Brain microvascular endothelial cell (primary cell): ENCODE measurements at regions not wholly inside any gene's neighbourhood (a gene's known extent, or its start where the extent isn't known, plus 50 kb on each side); places are given as distances from the start of the nearest gene placed in this dataset.

ENCODE experiments used
- DNase-seq: peaks from one replicate; pipeline ENCODE4 v3.0.0-alpha.2; 2020
- H3K27ac ChIP-seq: fragments of 250-450 bp; sonication (Bioruptor Pico); 2 replicates; pipeline ENCODE4 v1.5.1; 2020; ENCODE audit warnings: mild to moderate bottlenecking, moderate library complexity
- H3K27me3 ChIP-seq: fragments of 250-450 bp; sonication (Bioruptor Pico); replicated peaks from 2 replicates; pipeline ENCODE4 v1.5.1; 2020; ENCODE audit warnings: mild to moderate bottlenecking
- H3K36me3 ChIP-seq: fragments of 250-450 bp; sonication (Bioruptor Pico); replicated peaks from 2 replicates; pipeline ENCODE4 v1.5.1; 2020; ENCODE audit warnings: mild to moderate bottlenecking
- H3K4me3 ChIP-seq: 2 replicates; pipeline ENCODE4 v1.5.1; 2011; ENCODE audit warnings: low read depth, mild to moderate bottlenecking, control low read depth, low read length, moderate library complexity
- CTCF ChIP-seq: IDR thresholded peaks from 2 replicates; pipeline ENCODE4 v1.5.1; 2011; ENCODE audit warnings: low read depth, mild to moderate bottlenecking, moderate library complexity, low read length, control low read depth, inconsistent platforms; ENCODE audit errors: missing control alignments
- in situ Hi-C: cut with HindIII; loops from 2 replicates; pipeline ENCODE4 v1.10.0; 2017; ENCODE audit warnings: low sequenced_read_pairs, low pct_ligation_motif_present

DNA sequence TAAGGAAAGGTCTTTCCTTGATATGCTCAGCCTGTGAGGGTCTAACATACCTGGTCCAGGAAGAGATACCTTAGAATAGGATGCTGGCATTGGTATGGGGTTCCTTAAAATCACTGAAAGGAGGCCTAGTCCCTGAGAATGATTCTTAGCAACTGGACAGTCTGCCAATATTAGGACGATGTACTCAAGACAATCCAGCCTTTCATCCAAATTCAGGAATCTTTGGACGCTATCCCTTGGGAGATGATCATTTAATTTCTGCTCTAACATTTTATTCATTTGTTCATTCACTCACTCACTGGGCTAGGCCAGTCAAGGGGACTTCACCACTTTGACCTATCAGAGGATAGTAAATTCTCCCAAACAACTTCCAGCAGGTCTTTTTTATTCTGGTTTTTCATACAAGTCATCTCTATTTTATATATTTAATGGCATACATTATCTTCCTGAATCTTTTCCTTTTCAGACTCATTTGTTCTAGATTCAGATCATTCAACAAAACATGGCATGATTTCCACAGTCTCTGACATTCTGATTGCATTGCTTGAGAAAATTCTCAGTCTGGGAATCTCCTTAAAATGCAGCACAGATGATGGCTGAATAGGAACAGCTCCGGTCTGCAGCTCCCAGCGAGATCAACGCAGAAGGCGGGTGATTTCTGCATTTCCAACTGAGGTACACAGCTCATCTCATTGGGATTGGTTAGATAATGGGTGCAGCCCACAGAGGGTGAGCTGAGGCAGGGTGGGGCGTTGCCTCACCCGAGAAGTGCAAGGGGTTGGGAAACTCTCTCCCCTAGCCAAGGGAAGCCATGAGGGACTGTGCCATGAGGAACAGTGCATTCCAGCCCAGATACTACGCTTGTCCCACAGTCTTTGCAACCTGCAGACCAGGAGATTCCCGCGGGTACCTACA is 118.0 kb upstream of the PRICKLE1 start:
- Histone ChIP-seq H3K4me3 (no peak overlapping the region), H3K27ac (no peak overlapping the region), H3K27me3 (no peaks in the 10 kb centered on the region), H3K36me3 (no peaks in the 10 kb centered on the region)
- DNase-seq: no peak
- no peak for TF ChIP-seq CTCF
- in situ Hi-C loops: no loop called here

DNA sequence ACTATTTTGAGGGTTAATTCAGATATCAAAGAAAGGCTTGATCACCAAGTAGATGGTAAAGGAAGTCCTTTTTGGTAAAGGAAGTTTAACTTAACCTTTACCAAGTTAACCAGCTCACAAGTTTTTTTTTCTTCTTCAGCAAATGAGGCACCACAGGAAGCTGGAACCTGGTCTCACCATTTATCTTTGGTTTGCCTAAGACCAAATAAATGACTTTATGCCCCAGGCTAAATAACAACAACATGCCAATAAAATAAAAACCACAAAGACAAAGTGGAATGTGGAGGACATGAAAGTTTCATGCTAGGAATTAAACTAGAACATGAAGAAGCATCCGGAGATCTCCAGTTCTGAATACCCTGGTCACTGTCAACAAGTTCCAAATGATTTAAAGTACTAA is 116.8 kb upstream of the PRICKLE1 start:
- DNase-seq: no peak
- Histone ChIP-seq H3K27ac (no peak overlapping the region), H3K4me3 (no peak overlapping the region), H3K27me3 (no peaks in the 10 kb centered on the region), H3K36me3 (no peaks in the 10 kb centered on the region)
- no peak for TF ChIP-seq CTCF
- in situ Hi-C loops: no loop called here

- Histone ChIP-seq H3K27me3 (no peaks in the 10 kb centered on the region), H3K27ac (no peak overlapping the region), H3K36me3 (no peaks in the 10 kb centered on the region), H3K4me3 (no peak overlapping the region)
- DNase-seq: peak; percentile 84
- no peak for TF ChIP-seq CTCF
- in situ Hi-C loops: no loop called here
Observed at GRCh38 chr12:42705863-42706262, 116.3 kb upstream of the PRICKLE1 start.

DNA sequence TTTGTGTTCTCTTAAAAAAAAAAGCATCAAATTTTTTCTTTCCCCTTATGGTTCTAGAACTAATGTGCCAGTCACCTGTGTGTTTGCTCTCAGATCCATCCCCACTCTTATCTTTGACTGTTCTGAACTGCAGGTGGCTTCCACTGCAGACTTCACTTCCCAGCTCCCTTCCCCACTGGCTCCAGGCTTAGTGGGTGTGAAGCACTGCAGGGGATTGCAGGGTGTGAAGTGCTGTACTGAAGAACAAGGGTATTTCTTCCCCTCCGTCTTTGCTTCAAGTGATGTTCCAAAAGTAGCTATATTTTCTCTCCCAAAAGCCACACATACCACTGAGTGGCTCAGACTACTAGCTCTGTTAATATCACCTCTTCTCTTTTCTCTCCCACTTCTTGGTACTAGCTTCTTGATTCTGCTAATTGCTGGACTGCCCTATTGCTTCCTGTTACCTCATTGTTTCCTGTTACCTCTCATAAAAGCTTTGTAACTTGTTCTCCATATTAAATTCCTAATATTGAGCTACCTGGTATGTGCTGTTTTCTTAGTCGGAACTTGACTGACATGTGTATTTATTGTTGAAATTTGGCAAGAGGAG is 115.4 kb upstream of the PRICKLE1 start:
- no peaks in the 10 kb centered on the region for H3K27me3 ChIP-seq
- H3K27ac ChIP-seq: no peak overlapping the region
- no peak for TF ChIP-seq CTCF
- in situ Hi-C loops: no loop called here
- H3K36me3 ChIP-seq: no peaks in the 10 kb centered on the region
- DNase-seq: no peak
- H3K4me3 ChIP-seq: no peak overlapping the region

- Histone ChIP-seq H3K4me3 (no peak overlapping the region), H3K27ac (no peak overlapping the region), H3K27me3 (no peaks in the 10 kb centered on the region), H3K36me3 (no peaks in the 10 kb centered on the region)
- no peak for TF ChIP-seq CTCF
- in situ Hi-C loops: no loop called here
- DNase-seq: no peak
Observed at GRCh38 chr12:42704340-42704739, 114.8 kb upstream of the PRICKLE1 start.

DNA sequence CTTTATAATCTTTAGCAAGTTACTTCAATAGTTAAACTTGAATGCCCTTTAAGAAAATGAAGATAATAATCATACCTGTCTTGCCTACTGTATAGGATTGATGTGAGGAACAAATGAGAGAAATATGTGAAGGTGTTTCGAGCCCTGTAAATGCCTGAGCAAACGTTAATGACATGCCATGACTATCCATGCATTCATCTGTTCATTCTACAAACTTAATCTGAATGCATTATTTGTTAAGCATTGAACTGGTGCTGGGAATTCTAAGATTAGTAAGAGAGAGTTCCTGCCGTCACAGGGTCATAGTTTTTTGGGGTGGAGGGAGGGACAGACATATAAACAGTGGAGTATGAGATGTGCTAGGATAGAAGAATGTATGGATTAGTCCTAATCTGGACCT is 111.5 kb upstream of the PRICKLE1 start:
- no peaks in the 10 kb centered on the region for H3K36me3 ChIP-seq
- H3K4me3 ChIP-seq: no peak overlapping the region
- in situ Hi-C loops: no loop called here
- TF ChIP-seq CTCF: no peak
- no peaks in the 10 kb centered on the region for H3K27me3 ChIP-seq
- H3K27ac ChIP-seq: no peak overlapping the region
- no peak for DNase-seq
